ENCODE measurements at regions not wholly inside any gene's neighbourhood (a gene's known extent, or its start where the extent isn't known, plus 50 kb on each side); places are given as distances from the start of the nearest gene placed in this dataset.

- TF ChIP-seq, protein P1, sequence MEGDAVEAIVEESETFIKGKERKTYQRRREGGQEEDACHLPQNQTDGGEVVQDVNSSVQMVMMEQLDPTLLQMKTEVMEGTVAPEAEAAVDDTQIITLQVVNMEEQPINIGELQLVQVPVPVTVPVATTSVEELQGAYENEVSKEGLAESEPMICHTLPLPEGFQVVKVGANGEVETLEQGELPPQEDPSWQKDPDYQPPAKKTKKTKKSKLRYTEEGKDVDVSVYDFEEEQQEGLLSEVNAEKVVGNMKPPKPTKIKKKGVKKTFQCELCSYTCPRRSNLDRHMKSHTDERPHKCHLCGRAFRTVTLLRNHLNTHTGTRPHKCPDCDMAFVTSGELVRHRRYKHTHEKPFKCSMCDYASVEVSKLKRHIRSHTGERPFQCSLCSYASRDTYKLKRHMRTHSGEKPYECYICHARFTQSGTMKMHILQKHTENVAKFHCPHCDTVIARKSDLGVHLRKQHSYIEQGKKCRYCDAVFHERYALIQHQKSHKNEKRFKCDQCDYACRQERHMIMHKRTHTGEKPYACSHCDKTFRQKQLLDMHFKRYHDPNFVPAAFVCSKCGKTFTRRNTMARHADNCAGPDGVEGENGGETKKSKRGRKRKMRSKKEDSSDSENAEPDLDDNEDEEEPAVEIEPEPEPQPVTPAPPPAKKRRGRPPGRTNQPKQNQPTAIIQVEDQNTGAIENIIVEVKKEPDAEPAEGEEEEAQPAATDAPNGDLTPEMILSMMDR (IDR thresholded peaks at IDR 0.05): no peak
- no peak for TF ChIP-seq POLR2AphosphoS5 (IDR thresholded peaks at IDR 0.05)
Measured at GRCh38 chr5:71811779-71812178, 92.7 kb downstream of the CARTPT start.
